GM19023 (cell line): ENCODE measurements at regions not wholly inside any gene's neighbourhood (a gene's known extent, or its start where the extent isn't known, plus 50 kb on each side); places are given as distances from the start of the nearest gene placed in this dataset.

Experiments used
- ATAC-seq: cut with Tn5 transposase; IDR thresholded peaks from one replicate; pipeline ENCODE4 v1.9.1; 2021; ENCODE audit warnings: mild to moderate bottlenecking, moderate library complexity; ENCODE audit not compliant: unreplicated experiment

DNA sequence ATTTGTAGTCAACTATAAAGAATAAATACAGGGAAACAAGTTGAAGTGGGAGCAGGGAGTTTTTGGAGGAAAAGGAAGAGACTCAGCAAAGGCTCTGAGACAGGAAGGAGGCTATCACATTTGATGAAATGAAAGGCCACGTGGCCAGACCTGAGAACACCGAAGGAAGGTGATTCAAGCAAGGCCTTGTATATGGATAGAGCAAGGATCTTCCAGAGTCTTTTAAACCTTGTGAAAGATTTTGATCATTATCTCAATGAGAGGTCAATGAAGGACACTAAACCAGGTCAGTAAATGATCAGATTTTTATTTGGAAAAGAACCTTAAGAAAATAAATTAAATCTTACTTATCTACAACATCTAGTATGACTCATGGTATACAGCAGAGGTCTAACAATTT is 523.5 kb downstream of the SLC16A7 start:
- no peak for ATAC-seq

DNA sequence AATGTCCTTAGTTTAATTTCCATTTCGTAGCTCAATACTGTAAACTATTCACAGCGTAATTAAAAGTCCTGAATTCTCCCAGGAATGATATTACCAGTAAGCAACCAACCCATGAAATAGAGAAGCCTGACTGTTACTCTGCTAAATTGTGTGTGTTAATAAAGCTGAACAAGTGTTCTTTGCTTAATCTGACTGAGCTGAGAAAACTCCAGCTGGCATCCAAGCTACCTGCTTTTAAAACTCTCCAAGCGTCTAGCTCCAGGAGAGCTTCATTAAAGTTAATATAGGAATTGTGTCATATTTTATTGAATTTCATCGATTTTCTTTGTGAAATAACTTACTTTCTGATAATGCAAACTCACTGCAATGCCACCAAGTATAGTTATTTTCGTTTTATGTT is 524.4 kb downstream of the SLC16A7 start:
- ATAC-seq: no peak

DNA sequence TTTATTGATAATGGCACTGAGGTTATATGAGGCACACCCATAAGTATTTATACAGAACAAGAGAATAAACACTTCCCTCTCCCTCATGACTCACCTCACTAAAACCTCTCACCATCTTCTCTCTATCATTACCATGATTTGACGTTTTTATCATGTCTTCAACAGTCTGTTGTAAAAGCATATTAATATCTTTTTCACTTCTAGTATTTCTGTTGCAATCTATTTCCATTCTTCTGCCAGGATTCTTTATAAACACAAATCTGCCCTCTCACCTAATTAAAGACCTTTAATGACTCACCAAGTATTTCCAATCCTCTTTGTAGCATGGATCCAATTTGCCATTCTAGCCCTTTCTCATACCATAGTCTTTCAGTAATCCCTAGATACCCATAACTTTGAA is 527.7 kb downstream of the SLC16A7 start:
- ATAC-seq: no peak

DNA sequence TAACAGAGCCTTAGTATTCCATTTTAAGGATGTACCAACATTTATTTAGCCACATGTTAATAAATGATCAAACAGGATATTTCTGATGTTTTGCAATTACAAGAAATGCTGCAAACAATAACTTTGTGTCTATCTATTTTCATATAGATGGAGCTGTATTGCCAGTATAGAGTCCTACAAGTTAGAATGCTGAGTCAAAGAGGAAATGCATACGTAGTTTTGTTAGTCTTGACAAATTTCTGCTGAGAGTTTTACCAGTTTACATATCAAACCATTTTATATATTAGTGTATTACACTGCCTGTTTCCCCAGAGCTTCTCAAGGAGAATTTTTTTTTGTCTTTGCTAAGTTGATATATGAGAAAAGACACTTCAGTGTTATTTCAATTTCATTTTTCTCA is 541.7 kb downstream of the SLC16A7 start:
- ATAC-seq: no peak

DNA sequence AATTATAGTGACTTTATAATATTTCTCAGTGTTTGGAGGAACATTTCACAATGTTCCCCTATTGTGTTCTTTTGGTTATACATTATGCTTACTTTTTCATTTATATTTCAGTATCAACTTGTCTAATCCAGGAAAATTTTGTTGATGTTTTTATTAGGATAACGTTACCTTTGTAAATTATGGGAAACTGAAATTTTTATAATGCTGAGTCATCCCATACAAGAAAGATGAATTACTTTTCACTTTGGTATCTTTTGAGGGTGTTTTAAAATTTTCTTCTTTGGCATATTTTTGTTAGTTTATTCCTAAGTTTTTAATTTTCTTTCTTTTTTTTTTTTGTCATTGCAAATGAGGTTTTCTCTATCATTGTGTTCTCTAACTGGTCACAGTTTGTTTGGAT is 542.7 kb downstream of the SLC16A7 start:
- ATAC-seq: no peak

DNA sequence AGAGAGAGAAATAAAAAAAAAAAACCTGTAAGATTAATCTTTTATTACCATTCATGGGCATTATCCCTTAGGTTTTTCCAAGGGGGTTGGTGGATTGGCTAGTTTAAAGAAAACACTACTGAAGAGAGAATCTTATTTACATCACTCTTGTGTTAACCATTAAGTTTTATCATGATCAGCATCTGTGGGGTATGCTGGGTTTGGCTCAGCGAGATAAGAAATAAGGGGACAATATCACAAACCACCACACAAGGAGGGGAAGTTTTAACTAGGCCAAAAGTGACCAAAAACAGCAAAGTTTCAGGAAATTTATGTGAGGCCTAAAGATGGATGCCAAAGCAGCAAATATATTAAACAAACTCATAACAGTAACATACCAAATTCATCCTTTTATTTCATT is 548.6 kb downstream of the SLC16A7 start:
- no peak for ATAC-seq

DNA sequence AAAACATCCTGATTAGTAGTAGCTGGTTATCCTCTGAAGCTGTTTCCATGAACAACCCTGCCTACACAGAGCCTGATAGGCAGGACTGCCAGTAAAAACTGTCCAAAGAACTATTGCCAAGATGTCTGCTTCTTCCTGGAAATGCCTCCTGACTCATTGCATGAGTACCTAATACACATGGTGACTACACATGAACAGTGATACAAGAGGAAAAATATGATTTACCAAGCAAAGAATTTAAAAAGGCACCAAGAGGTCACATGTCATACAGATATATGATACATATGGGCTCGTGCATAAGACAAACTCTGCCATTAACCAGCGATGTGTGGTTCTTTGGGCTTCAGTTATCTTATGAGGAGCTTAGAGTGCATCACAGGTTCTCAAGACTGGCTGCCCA is 552.3 kb downstream of the SLC16A7 start:
- ATAC-seq: no peak

DNA sequence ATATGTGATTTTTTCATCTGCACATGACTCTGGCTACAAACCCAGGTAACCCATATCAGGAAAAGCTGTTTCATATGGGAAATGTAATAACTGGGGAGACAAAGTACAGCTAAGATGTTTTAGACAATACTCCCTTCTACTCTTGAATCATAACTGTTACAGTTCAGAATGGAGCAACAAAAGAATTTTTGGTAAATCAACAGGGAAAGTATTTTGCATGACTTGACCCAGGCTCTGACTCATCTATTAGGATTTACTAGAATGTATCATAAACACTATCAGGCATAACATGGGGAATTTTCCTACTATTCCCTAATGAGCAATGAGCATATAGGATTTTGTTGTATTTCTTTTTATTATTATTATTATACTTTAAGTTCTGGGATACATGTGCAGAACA is 553.0 kb downstream of the SLC16A7 start:
- ATAC-seq: no peak

DNA sequence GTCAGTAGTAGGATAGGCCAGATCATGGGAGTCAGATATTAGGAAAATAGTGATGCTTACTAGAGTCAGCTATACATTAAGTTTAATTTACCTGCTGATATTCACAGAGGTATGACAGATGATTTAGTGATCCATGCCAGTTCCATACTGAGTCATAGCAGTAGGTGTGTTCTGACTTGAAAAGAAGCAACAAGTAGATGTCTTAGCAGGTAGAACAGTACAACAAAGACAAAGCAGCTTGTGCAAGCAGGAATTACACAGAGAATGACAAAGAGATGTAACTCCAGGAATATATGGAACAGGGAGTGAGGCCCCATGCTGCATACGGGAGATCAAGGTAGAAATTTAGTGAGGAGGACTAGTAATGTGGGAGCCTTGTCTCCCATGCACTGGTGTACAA is 556.9 kb downstream of the SLC16A7 start:
- no peak for ATAC-seq

DNA sequence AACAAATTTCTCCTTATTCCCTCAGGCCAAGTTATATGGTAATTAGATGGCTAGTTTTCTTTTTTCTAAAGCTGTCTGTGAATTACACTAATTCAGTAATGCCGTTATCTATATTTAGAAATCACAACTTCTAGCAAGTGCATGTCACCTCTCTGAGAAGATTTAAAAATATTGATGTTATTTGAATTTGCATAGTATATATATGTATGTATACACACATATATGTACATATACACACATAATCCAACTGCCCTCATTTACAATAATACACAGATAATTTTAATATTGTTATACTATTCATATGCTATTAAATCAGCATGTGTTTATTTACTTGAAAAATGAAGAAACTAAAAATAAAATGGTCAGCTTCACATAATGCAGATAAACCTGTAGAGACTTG is 563.9 kb downstream of the SLC16A7 start:
- no peak for ATAC-seq

DNA sequence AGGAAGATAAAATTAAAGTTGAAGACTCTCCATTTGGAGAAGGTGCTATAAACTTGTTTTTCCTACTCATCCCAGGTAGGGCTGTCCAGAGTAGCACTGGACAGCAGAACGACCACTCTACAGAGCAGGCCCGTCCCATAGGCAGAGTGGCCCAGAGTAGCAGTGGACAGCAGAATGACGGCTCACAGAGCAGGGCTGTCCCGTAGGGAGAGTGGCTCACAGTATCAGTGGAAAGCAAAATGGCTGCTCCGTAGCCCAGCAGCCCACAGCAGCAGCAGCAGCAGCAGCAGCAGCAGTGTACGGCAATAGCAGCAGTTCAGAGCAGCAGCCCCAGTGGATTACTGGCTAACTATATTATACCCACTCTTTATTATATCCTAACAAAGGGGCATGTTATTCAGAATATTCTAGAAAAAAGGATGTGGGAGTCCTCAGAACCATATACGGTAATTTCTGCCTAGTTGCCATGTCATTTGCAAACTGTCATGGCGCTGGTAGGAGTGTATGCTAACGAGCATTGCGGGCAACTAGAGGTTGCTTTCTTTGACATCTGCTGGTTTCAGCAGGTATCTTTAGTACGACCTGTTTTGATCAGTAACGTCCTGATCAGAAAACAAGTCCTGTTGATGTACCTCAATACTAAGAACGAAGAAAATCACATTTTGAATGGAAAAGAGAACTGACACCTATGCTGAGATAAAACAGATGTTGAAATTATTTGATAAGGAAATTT is 567.3 kb downstream of the SLC16A7 start:
- ATAC-seq: no peak

DNA sequence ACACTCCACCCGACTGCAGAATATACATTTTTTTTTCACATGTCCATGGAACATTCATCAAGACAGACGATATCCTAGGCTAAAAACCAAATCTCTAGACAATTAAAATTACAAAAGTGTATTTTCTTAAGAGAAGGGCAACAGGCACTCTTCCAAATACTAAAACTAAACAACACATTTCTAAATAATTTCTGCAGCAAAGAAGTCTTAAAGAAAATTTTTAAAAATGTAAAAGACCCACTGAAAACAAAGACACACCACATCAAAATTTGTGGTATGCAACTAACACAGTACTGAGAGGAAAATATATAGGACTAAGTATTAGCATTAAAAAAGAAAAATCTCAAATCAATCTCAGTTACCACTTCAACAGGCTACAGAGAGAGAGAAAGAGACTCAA is 570.0 kb downstream of the SLC16A7 start:
- no peak for ATAC-seq

DNA sequence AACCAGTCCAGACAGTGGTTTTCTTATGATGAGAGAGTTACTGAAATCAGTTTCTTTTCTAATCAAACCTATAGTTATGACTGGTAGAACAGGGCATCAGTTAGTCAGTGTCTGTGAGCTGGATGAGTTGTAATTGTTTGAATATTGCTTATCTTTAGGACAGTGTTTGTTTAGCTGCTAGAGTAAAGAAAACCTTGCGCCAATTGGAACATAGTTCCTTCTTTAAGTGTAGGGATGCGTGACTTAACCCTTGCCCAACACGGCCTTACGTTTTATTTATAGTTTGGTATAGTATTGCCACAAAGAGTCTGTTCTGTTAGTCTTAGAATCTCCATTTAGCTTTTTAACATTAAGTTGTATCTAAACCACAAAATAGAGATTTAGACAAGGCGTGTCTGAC is 572.6 kb downstream of the SLC16A7 start:
- no peak for ATAC-seq

DNA sequence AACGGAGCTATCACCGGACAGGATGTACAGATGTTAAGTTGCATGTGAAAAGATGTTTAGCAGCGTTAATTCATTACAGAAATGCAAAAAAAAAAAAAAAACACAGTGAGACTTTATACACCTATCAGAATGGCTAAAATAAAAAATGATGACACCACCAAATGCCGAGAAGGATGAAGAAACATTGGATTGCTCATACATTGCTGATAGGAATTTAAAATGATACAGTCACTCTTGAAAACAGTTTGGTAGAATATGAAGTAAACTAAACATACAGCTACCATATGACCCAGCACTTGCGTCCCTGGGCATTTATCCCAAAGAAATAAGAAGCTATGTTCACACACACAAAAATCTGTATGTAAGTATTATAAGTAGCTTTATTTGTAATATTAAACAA is 574.1 kb downstream of the SLC16A7 start:
- ATAC-seq: no peak

DNA sequence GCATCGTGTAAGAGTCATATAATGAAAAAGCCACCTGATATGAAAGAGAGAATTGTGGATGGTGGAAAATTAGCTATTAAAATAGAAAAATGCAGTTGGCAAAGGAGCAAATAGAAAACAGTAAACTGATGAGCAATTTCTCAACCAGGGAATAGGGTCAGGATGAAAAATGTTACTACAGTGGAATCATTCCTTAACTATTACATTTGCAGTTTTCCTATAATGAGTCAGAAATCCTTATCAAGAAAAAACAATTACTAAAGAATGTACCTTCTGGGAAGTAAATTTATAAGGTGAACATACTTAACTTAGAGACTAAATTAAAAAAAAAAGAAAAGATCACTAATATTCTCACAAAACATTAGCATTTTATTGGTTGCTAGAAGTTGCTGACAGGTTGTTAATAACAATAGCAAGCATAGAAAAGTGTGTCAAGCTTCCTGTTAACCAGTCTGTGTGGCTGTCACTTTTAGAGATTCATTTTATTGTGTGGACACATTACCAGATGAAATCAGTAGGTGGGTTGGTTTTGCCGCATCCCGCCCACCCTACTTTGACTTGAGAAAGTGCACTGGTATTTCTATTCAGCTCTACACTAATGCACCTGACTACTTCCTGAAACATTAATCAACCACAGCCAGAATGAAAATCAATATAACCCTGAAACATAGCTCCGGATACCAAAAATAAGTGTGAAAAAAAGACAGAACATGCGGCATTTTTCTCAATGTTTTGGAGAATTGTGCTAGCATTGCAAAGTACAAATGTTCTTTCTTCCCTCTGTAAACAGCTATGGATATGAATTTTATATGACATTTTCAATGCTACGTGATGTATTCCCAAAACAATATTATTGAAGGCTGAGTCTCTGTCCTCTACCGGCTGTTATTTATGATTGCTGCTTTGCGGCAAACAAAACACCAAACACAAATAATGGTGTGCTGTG is 576.7 kb downstream of the SLC16A7 start:
- no peak for ATAC-seq

DNA sequence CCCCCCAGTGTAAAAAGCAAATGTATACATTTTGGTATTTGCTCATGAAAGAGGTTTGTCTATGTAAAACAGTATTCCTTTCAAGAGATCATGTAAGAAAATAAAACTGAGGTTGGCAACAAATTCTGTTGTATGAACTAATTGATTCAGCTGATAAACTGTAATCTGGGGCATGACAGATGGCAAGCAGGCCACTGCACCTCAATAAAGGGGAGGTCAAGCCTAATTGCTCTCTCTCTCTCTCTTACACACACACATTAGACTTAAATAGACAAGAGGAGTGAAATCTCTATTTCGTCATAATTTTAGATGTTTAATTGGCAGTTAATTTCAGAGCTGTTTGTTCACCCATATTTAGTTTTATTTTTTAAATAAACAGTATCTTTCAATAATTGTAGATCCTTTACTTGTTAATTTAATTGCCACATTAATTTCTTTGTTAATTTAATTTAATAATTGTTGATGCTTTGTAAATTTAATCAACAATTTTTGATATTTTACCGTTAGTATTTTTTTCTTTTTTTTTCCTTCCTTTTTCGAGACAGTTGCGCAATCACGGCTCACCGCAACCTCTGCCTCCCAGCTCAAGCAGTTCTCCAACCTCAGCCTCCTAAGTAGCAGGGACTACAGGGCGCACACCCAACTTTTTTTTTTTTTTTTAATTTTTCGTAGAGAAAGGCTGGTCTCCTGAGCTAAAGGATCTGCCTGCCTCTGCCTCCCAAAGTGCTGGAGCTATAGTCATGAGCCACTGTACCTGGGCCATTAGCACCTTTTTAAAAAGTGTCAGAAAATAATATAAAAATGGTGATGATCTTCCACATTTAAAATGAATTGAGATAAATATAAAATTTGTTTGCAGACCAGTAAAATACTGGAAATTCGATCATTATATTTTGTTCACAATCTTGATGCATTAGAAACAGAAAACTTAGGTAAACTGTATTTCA is 577.7 kb downstream of the SLC16A7 start:
- no peak for ATAC-seq

DNA sequence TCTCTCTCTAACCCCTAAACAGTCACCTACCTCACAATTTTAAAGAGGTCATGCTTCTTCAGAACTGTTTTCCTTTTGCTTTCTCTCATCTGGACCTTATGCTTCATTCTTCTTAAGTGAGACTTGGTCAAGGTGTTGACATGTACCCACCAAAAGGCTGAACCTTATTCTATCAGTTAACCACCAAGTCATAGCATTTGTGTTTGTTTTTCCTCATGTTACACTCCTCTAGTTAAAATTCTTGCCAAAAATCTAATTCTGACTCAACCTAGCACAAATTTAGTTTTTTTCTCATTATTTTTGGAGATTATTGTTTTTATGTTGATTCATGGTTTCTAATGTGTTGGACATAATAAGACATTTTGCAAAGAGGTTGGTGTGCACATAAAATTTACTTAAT is 578.6 kb downstream of the SLC16A7 start:
- no peak for ATAC-seq

DNA sequence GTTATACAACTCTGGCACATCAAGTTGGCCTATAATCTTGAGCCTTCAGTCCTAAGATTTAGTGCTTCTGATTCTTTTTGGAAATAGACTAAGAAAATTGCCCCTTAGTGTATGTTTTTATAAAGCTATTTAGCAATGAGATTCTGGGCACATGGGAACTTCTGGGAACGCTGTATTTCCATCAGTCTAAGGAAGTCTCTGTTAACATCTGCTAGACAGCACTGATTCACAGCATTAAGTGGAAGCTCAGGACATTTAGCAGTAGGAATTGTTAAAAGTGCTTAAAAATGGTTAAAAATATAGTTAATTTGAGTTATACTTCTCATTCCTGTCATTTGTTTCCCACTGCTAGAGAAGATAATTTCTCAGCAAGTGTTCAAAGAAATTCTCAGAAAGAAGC is 579.1 kb downstream of the SLC16A7 start:
- ATAC-seq: no peak

DNA sequence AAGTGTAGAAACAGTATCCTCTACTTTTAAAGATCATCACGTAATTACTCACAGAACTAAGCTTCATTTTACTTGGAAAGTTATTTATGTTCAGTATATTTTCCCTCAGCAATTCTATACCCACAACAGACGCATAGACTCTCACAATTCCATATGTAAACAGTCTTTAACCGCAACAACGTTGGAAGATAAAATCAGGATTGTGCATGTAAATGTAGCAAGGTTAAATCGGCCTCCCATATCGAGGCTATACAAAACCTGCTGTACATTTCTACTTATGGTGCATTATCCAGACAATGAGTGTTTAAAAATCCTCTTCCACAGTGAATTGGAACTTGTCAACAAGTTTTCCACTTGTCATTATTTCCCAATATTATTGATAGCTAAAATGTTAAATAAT is 581.1 kb downstream of the SLC16A7 start:
- ATAC-seq: no peak

DNA sequence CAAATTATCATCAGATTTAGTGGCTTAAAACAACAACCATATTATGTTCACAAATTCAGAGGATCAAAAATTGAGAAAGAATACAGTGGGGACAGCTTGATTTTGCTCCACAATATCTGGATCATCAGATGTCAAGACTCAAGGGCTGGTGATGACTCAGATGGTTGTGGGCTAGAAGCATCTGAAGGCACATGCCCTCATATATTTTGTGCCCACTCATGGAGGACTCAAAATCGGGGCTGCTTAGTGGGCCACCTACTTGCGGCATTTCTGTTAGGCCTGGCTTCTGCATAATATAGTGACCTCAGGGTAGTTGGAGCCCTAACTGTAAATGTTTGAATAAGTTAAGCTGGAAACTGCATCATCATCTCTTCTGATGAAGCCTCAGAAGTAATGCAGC is 584.5 kb downstream of the SLC16A7 start:
- no peak for ATAC-seq

DNA sequence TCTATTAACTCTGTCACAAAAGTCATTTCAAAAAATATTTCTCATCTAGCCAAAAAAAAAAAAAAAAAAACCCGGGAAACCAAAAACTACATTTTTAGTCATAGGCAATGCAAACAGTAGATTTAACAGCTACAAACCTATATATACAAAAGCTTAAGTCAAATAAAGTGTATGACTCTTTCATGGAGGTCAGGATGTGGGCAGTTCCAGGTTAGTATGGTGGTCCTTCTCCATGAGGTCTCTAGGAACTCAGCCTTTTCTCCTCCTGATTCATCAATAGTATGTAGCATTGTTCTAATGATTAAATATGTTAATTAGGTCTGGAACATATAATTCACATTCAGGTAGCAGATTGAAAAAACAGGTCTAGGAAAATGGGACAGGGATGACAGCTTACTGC is 586.5 kb downstream of the SLC16A7 start:
- no peak for ATAC-seq
